GM21619 (cell line): ENCODE measurements at regions not wholly inside any gene's neighbourhood (a gene's known extent, or its start where the extent isn't known, plus 50 kb on each side); places are given as distances from the start of the nearest gene placed in this dataset.
A peak's percentile ranks its signal among the peaks of the same experiment; 100 is the strongest.

Source experiments
- ATAC-seq: cut with Tn5 transposase; IDR thresholded peaks from one replicate; pipeline ENCODE4 v1.9.1; 2021; ENCODE audit not compliant: unreplicated experiment

GRCh38 chr1:173420330-173420806, 56.8 kb upstream of the PRDX6 start:
- ATAC-seq: peak; percentile 31

GRCh38 chr1:173421286-173421685, 55.8 kb upstream of the PRDX6 start:
- no peak for ATAC-seq

- ATAC-seq: no peak
Measured at GRCh38 chr1:173421789-173422188, 55.3 kb upstream of the PRDX6 start.

GRCh38 chr1:173422456-173422976, 54.6 kb upstream of the PRDX6 start:
- ATAC-seq: no peak

- no peak for ATAC-seq
Measured at GRCh38 chr1:173423291-173423690, 53.8 kb upstream of the PRDX6 start.

GRCh38 chr1:173424143-173424542, 53.0 kb upstream of the PRDX6 start:
- ATAC-seq: no peak

- ATAC-seq: no peak
Measured at GRCh38 chr1:173424782-173425407, 52.2 kb upstream of the PRDX6 start.

GRCh38 chr1:173426057-173426456, 51.1 kb upstream of the PRDX6 start:
- ATAC-seq: no peak

GRCh38 chr1:173427146-173428054, 49.7 kb upstream of the PRDX6 start:
- ATAC-seq: no peak
